COLO668 (cell line): ENCODE measurements at regions not wholly inside any gene's neighbourhood (a gene's known extent, or its start where the extent isn't known, plus 50 kb on each side); places are given as distances from the start of the nearest gene placed in this dataset.
"Not testable (repeated sequence)": the region's sequence is repeated elsewhere in the genome, so short reads cannot be mapped to it uniquely, and the experiment has no call there.

Experiments used
- DNase-seq: peaks from one replicate; lab custom pipeline; 2025; ENCODE audit not compliant: unreplicated experiment; lab: John Stamatoyannopoulos, UW

GRCh38 chr10:11668847-11669610 is 57.6 kb upstream of the USP6NL start:
- no peak for DNase-seq

DNA sequence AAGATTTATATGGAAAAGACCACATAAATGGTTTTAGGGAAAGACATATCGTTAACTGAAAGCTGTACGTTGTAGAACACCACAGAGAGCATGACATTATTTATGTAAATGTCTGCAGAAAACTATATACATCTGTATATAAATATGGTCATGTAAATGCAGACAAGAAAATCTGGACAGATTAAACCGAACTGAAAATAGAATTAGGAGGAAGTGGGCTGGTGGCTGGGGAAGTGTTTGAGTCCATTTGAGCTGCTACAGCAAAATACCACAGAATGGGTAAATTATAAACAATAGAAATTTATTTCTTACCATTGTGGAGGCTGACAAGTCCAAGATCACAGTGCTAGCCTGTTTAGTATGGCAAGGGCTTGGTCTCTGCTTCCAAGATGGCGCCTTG is 56.3 kb upstream of the USP6NL start:
- no peak for DNase-seq

DNA sequence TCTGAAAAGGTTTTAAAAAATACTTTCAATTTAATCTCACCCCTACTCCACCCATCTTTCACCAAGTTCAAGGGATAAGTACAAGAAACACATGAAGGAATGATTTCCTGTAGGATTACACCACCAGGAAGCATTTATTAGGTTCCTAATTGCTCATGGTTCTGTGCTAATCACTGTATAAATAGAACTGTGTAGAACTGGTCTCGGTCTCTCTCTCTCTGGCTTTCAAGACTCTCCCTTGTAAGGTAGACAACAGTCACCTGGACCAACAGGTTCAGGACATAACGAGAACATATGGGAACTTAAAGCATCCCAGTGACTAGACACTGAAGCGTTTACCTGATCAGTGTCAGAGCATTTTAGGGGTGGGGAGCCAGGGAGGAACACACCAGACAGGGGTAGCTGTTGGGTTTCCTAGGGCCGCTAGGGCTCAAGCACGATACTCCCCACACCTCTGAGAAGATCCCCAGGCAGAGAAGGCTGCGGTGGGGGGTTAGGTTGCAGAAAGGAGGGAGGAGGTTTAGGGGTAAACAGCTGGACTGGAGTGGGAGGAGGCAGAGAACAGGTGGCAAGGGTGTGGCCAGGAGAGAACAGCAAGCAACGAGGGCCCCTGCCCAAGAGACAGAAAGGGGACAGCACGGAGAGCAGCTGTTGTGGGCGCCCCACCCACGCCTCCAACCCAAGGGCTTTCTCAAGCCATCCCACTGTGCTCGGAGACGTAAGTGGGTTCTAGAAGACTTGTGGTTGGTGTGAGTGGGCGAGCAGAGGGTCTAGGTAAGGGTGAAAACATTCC is 52.5 kb upstream of the USP6NL start:
- DNase-seq: no peak

GRCh38 chr10:11663126-11663515 is 51.7 kb upstream of the USP6NL start:
- not testable (repeated sequence) for DNase-seq

DNA sequence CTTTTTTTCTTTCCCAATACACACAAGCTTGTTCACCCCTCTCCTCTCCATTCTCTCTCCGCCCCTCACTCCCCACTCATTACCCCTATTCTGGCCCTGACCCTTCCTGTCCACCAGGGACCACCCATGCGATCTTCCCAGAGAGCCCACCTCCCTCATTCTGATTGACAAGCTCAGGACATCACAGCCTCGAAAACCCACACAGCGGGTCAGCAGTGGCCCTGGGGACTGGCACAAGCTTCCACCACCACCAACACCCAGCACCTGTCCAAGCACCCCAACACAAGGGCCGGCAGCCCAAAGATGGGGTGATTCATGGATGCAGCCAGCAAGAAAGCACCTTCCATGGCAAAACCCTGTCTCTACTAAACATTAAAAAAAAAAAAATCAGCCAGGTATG is 50.0 kb upstream of the USP6NL start:
- DNase-seq: no peak
